Transverse colon (tissue), 4 donors: ENCODE measurements at regions not wholly inside any gene's neighbourhood (a gene's known extent, or its start where the extent isn't known, plus 50 kb on each side); places are given as distances from the start of the nearest gene placed in this dataset.

Source experiments
- CTCF ChIP-seq, 5 experiments: fragments of 200-600 bp in 3 of 5; fragments of 450-650 bp in 2 of 5; sonication (generic) in 3 of 5; IDR thresholded peaks; 1 replicate in 2 of 5; 2 replicates in 3 of 5; pipeline ENCODE4 v1.5.1; 2016 to 2017; ENCODE audit warnings: antibody characterized with exemption in 5 of 5, inconsistent platforms in 3 of 5, mild to moderate bottlenecking in 2 of 5, moderate library complexity in 1 of 5
- POLR2AphosphoS5 ChIP-seq, 3 donors: sonication (generic); formaldehyde crosslinking; IDR thresholded peaks; one replicate each; pipeline ENCODE4 v1.6.1; 2016; ENCODE audit warnings: antibody characterized with exemption in 3 of 3

GRCh38 chr6:139642346-139642745 is 267.9 kb upstream of the CITED2 start:
- TF ChIP-seq CTCF (IDR thresholded peaks at IDR 0.05) (no peak), POLR2AphosphoS5 (IDR thresholded peaks at IDR 0.05) (no peak)
